SK-N-SH (cell line): ENCODE measurements at regions not wholly inside any gene's neighbourhood (a gene's known extent, or its start where the extent isn't known, plus 50 kb on each side); places are given as distances from the start of the nearest gene placed in this dataset.

Experiments used
- CTCF ChIA-PET: fragments of 300-600, 350-600 bp; formaldehyde crosslinking; extraction: SDS; loops from one replicate; lab custom pipeline; 2021; lab: Yijun Ruan, JAX
- POLR2A ChIA-PET: fragments of 350-600 bp; sonication (Branson Sonifier 250); formaldehyde crosslinking; extraction: SDS; loops from one replicate; lab custom pipeline; 2020; ENCODE audit warnings: antibody characterized with exemption, inconsistent platforms; lab: Yijun Ruan, JAX
- DNase-seq: peaks from one replicate; pipeline ENCODE4 v3.0.0; 2012
- H2AFZ ChIP-seq: fragments of 200-600 bp; sonication (generic); 2 replicates; pipeline ENCODE4 v1.8.1; 2016; ENCODE audit warnings: antibody characterized with exemption, mild to moderate bottlenecking, low read depth
- H3F3A ChIP-seq: fragments of 200-600 bp; sonication (generic); replicated peaks from 2 replicates; pipeline ENCODE3; 2016; ENCODE audit warnings: antibody characterized with exemption, mild to moderate bottlenecking; ENCODE audit not compliant: insufficient read depth
- H3K27ac ChIP-seq, 2 experiments: fragments of 200-500 bp in 1 of 2; fragments of 200-600 bp in 1 of 2; sonication (Bioruptor generic) in 1 of 2; sonication (generic), shearing (Covaris generic) in 1 of 2; 2 replicates each; pipeline versions ENCODE4 v1.5.1 to v1.6.1; 2014 to 2016; ENCODE audit warnings: low read depth in 2 of 2, inconsistent platforms in 1 of 2, low read length in 1 of 2, mild to moderate bottlenecking in 1 of 2, mixed read lengths in 1 of 2
- H3K27me3 ChIP-seq: fragments of 200-600 bp; sonication (generic), shearing (Covaris generic); 2 replicates; pipeline ENCODE4 v1.6.1; 2016; ENCODE audit warnings: mixed run types; ENCODE audit not compliant: insufficient read depth
- H3K36me3 ChIP-seq, 2 experiments: fragments of 200-500 bp in 1 of 2; fragments of 200-600 bp in 1 of 2; sonication (Bioruptor generic) in 1 of 2; sonication (generic) in 1 of 2; replicated peaks in 1 of 2; 2 replicates each; pipeline versions ENCODE3 to v1.5.1; 2014 to 2016; ENCODE audit warnings: low read length in 1 of 2, mild to moderate bottlenecking in 1 of 2; ENCODE audit not compliant: insufficient read depth in 2 of 2, control insufficient read depth in 1 of 2
- H3K4me1 ChIP-seq, 2 experiments: fragments of 200-500 bp in 1 of 2; fragments of 200-600 bp in 1 of 2; sonication (Bioruptor generic) in 1 of 2; sonication (generic), shearing (Covaris generic) in 1 of 2; 2 replicates each; pipeline versions ENCODE4 v1.5.1 to v1.6.1; 2014 to 2016; ENCODE audit warnings: low read depth in 1 of 2, low read length in 1 of 2, mixed run types in 1 of 2; ENCODE audit not compliant: insufficient read depth in 2 of 2, control insufficient read depth in 1 of 2
- H3K4me2 ChIP-seq: fragments of 200-600 bp; sonication (generic), shearing (Covaris generic); 2 replicates; pipeline ENCODE4 v1.6.1; 2017; ENCODE audit warnings: mixed run types
- H3K4me3 ChIP-seq, 2 experiments: fragments of 200-500 bp in 1 of 2; fragments of 200-600 bp in 1 of 2; sonication (Bioruptor generic) in 1 of 2; sonication (generic), shearing (Covaris generic) in 1 of 2; 2 replicates each; pipeline versions ENCODE4 v1.5.1 to v1.8.1; 2014 to 2016; ENCODE audit warnings: low read depth in 2 of 2, inconsistent platforms in 1 of 2, low read length in 1 of 2, mild to moderate bottlenecking in 1 of 2, mixed read lengths in 1 of 2, moderate library complexity in 1 of 2
- H3K79me2 ChIP-seq: fragments of 200-600 bp; sonication (generic); 2 replicates; pipeline ENCODE4 v1.8.1; 2017; ENCODE audit warnings: mild to moderate bottlenecking; ENCODE audit not compliant: insufficient read depth
- H3K9ac ChIP-seq: fragments of 200-600 bp; sonication (generic); 2 replicates; pipeline ENCODE4 v1.6.1; 2017; ENCODE audit warnings: mixed run types
- H3K9me2 ChIP-seq: fragments of 200-600 bp; sonication (generic); 2 replicates; pipeline ENCODE4 v1.6.1; 2017; ENCODE audit warnings: mixed run types
- H3K9me3 ChIP-seq: fragments of 200-600 bp; sonication (generic); 2 replicates; pipeline ENCODE4 v1.6.1; 2017; ENCODE audit warnings: mixed run types, mild to moderate bottlenecking, moderate library complexity
- H4K20me1 ChIP-seq: fragments of 200-600 bp; sonication (generic); 2 replicates; pipeline ENCODE4 v1.6.1; 2017; ENCODE audit warnings: mild to moderate bottlenecking, mixed run types; ENCODE audit not compliant: insufficient read depth
- EP300 ChIP-seq, 2 experiments: IDR thresholded peaks; 2 replicates each; pipeline versions ENCODE4 v1.4.0 to v1.6.1; 2012; ENCODE audit warnings: borderline replicate concordance in 1 of 2, low read depth in 1 of 2, low read length in 1 of 2
- EZH2phosphoT487 ChIP-seq: fragments of 200-600 bp; sonication (generic); IDR thresholded peaks from 2 replicates; pipeline ENCODE4 v1.6.1; 2017; ENCODE audit warnings: low read depth, mixed run types, mild to moderate bottlenecking, antibody characterized with exemption, moderate library complexity, borderline replicate concordance
- FOSL2 ChIP-seq: IDR thresholded peaks from 2 replicates; pipeline ENCODE4 v1.4.0; 2012; ENCODE audit warnings: low read depth, mild to moderate bottlenecking, moderate library complexity, borderline replicate concordance
- GATA2 ChIP-seq: sonication (generic); formaldehyde crosslinking; IDR thresholded peaks from 2 replicates; pipeline ENCODE4 v1.5.0; 2020; ENCODE audit warnings: mild to moderate bottlenecking, missing genetic modification reagents
- JUND ChIP-seq: IDR thresholded peaks from 2 replicates; pipeline ENCODE4 v1.4.0; 2012
- MEF2A ChIP-seq: IDR thresholded peaks from 2 replicates; pipeline ENCODE4 v1.4.0; 2012; ENCODE audit warnings: low read depth, borderline replicate concordance
- MXI1 ChIP-seq: IDR thresholded peaks from 2 replicates; pipeline ENCODE4 v1.6.1; 2012; ENCODE audit warnings: mild to moderate bottlenecking, low read depth, low read length, improper control_type of control experiment
- NFIC ChIP-seq: IDR thresholded peaks from 2 replicates; pipeline ENCODE4 v1.4.0; 2012; ENCODE audit warnings: borderline replicate concordance
- POLR2AphosphoS5 ChIP-seq: IDR thresholded peaks from 2 replicates; pipeline ENCODE4 v1.6.1; 2012; ENCODE audit warnings: low read depth, low read length
- RAD21 ChIP-seq: IDR thresholded peaks from 2 replicates; pipeline ENCODE4 v1.6.1; 2012; ENCODE audit warnings: mild to moderate bottlenecking, low read length
- RCOR1 ChIP-seq: fragments of 150-350 bp; IDR thresholded peaks from 2 replicates; pipeline ENCODE4 v1.6.1; 2017; ENCODE audit warnings: antibody characterized with exemption, low read length
- RFX5 ChIP-seq: IDR thresholded peaks from 2 replicates; pipeline ENCODE4 v1.6.1; 2012; ENCODE audit warnings: mild to moderate bottlenecking, improper control_type of control experiment, low read length
- SIN3A ChIP-seq: IDR thresholded peaks from 2 replicates; pipeline ENCODE4 v1.6.1; 2012; ENCODE audit warnings: low read depth, mild to moderate bottlenecking, low read length, moderate library complexity, borderline replicate concordance
- SMC3 ChIP-seq: IDR thresholded peaks from 2 replicates; pipeline ENCODE4 v1.6.1; 2012; ENCODE audit warnings: low read depth, low read length, improper control_type of control experiment
- TAF1 ChIP-seq: IDR thresholded peaks from 2 replicates; pipeline ENCODE4 v1.6.1; 2012; ENCODE audit warnings: low read depth, mild to moderate bottlenecking, low read length, moderate library complexity, borderline replicate concordance
- TCF12 ChIP-seq: IDR thresholded peaks from 2 replicates; pipeline ENCODE4 v1.4.0; 2012
- YY1 ChIP-seq: IDR thresholded peaks from 2 replicates; pipeline ENCODE4 v1.4.0; 2012; ENCODE audit warnings: low read depth, mild to moderate bottlenecking
- WGBS: methylation state at CpG from one replicate; pipeline ENCODE4 v1.1.6; 2017; ENCODE audit warnings: low lambda C conversion rate; 5-methylcytosine and 5-hydroxymethylcytosine counted together
- TF ChIP-seq, protein P1 (sequence below): fragments of 200-600 bp; sonication (generic); IDR thresholded peaks from 2 replicates; pipeline ENCODE4 v1.6.1; 2017; ENCODE audit warnings: antibody characterized with exemption, mild to moderate bottlenecking, moderate library complexity
- TF ChIP-seq, protein P2 (sequence below): fragments of 150-350 bp; IDR thresholded peaks from 2 replicates; pipeline ENCODE4 v1.6.1; 2017; ENCODE audit warnings: antibody characterized with exemption, low read length, low read depth, borderline replicate concordance
- TF ChIP-seq, protein P3 (sequence below): IDR thresholded peaks from 2 replicates; pipeline ENCODE4 v1.4.0; 2012; ENCODE audit warnings: low read depth, borderline replicate concordance
- TF ChIP-seq, protein P4 (sequence below): IDR thresholded peaks from 2 replicates; pipeline ENCODE4 v1.4.0; 2012; ENCODE audit warnings: low read depth, borderline replicate concordance

DNA sequence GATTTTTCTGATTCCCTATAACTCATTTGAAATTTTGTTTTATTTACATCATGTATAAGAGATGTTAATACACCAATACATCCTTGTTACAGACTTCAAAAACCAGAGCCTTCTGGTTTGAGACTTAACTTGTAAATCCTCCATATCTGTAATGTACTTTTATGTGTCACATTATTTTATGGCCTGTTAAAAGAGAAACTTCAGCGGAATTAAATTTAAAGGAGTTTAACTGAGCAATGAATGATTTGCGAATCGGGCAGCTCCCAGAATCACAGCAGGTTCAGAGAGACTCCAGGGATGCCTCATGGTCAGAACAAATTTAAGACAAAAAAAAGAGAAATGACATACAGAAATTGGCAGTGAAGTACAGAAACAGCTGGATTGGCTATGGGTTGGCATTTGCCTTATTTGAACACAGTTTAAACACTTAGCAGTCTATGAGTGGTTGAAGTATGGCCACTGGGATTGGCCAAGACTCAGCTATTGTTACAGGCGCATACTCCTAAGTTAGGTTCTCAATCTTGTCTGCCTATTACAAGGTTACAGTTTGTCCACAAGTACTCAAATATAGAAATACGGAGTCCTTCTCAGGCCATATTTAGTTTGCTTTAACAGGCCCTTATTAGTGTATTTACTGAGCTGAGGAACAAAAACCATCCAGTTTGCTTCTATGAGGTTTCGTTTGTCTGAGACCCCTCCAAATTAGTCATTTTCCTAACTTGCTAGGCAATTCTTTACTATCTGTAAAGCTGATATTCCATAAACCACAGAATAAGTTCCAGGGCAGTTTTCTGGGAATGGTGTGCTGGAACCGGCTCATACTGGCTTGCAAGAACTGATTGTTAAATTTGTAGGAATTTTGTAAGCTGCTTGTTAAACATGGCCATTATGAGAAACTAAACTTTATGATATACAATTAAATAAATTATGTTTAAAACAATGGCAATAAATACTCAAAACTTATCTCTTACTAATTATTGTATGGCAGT, 56.2 kb upstream of the WDR26 start (continued):
- TF ChIP-seq, protein P1, sequence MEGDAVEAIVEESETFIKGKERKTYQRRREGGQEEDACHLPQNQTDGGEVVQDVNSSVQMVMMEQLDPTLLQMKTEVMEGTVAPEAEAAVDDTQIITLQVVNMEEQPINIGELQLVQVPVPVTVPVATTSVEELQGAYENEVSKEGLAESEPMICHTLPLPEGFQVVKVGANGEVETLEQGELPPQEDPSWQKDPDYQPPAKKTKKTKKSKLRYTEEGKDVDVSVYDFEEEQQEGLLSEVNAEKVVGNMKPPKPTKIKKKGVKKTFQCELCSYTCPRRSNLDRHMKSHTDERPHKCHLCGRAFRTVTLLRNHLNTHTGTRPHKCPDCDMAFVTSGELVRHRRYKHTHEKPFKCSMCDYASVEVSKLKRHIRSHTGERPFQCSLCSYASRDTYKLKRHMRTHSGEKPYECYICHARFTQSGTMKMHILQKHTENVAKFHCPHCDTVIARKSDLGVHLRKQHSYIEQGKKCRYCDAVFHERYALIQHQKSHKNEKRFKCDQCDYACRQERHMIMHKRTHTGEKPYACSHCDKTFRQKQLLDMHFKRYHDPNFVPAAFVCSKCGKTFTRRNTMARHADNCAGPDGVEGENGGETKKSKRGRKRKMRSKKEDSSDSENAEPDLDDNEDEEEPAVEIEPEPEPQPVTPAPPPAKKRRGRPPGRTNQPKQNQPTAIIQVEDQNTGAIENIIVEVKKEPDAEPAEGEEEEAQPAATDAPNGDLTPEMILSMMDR, result no peak
- TF ChIP-seq RAD21, result no peak
- TF ChIP-seq RFX5, result no peak
- TF ChIP-seq FOSL2, result no peak
- TF ChIP-seq RCOR1, result no peak
- TF ChIP-seq TCF12, result no peak
- TF ChIP-seq, protein P2, sequence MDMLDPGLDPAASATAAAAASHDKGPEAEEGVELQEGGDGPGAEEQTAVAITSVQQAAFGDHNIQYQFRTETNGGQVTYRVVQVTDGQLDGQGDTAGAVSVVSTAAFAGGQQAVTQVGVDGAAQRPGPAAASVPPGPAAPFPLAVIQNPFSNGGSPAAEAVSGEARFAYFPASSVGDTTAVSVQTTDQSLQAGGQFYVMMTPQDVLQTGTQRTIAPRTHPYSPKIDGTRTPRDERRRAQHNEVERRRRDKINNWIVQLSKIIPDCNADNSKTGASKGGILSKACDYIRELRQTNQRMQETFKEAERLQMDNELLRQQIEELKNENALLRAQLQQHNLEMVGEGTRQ, result no peak
- TF ChIP-seq MXI1, result no peak
- TF ChIP-seq EP300 (IDR thresholded peaks at IDR 0.05; ENCODE audit: borderline replicate concordance in 1 of 2, low read depth in 1 of 2, low read length in 1 of 2), result no peak

DNA sequence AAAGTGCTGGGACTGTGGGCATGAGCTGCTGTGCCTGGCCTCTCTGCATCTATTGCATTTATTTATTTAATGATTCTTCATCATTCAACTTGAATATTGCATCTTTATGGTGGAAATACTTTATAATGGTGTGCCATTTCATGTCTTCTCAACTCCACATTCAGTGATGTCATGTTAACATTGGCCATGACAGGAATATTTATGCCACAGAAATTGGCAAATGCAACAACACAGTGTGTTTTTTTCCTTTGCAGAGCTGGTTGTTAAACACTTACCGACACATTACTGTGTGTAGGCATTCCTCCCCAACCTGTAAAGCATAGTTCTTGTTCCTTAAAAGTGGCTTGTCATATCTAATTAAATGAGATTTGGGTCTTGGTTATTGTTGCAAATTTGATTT, 57.4 kb upstream of the WDR26 start:
- no peak overlapping the region for H3K4me3 ChIP-seq
- H3K27ac ChIP-seq, result no peak overlapping the region
- no peaks in the 10 kb centered on the region for H3K36me3 ChIP-seq
- H3K4me1 ChIP-seq, result peaks cover 0 to 13% of the 10 kb centered on the region in 2 experiments; a peak in 3 of 4 replicates
- H3K9ac ChIP-seq, result no peak overlapping the region
- H3K79me2 ChIP-seq, result no peaks in the 10 kb centered on the region
- H3F3A ChIP-seq, result peaks cover 3% of the 10 kb centered on the region
- TF ChIP-seq SMC3, result no peak
- TF ChIP-seq GATA2, result no peak
- no peak for TF ChIP-seq JUND
- no peak for TF ChIP-seq POLR2AphosphoS5
- no peak for TF ChIP-seq YY1
- TF ChIP-seq NFIC, result no peak
- TF ChIP-seq, protein P3, sequence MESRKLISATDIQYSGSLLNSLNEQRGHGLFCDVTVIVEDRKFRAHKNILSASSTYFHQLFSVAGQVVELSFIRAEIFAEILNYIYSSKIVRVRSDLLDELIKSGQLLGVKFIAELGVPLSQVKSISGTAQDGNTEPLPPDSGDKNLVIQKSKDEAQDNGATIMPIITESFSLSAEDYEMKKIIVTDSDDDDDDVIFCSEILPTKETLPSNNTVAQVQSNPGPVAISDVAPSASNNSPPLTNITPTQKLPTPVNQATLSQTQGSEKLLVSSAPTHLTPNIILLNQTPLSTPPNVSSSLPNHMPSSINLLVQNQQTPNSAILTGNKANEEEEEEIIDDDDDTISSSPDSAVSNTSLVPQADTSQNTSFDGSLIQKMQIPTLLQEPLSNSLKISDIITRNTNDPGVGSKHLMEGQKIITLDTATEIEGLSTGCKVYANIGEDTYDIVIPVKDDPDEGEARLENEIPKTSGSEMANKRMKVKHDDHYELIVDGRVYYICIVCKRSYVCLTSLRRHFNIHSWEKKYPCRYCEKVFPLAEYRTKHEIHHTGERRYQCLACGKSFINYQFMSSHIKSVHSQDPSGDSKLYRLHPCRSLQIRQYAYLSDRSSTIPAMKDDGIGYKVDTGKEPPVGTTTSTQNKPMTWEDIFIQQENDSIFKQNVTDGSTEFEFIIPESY, result no peak
- no peak for TF ChIP-seq RAD21
- TF ChIP-seq, protein P4, sequence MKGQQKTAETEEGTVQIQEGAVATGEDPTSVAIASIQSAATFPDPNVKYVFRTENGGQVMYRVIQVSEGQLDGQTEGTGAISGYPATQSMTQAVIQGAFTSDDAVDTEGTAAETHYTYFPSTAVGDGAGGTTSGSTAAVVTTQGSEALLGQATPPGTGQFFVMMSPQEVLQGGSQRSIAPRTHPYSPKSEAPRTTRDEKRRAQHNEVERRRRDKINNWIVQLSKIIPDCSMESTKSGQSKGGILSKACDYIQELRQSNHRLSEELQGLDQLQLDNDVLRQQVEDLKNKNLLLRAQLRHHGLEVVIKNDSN, result no peak
- TF ChIP-seq EZH2phosphoT487, result no peak
- no peak for TF ChIP-seq MEF2A
- TF ChIP-seq RFX5, result no peak
- TF ChIP-seq TAF1, result no peak
- no peak for TF ChIP-seq SIN3A
- TF ChIP-seq, protein P2, result no peak
- TF ChIP-seq, all 33 proteins: peak for 0
- WGBS, result 78% methylated on average over 1 of the region's 1 CpG
- POLR2A ChIA-PET, result no interaction called here
- no peak for DNase-seq
- no peaks in the 10 kb centered on the region for H3K9me2 ChIP-seq
- CTCF ChIA-PET, result interaction anchor here (1.0 to 2.5 kb wide), 3 partner anchors 20 to 352 kb away, joined by 3 to 8 read pairs (median 3); no protein-coding TSS in a partner anchor
- no peaks in the 10 kb centered on the region for H4K20me1 ChIP-seq
- H2AFZ ChIP-seq, result no peak overlapping the region
- no peak overlapping the region for H3K4me2 ChIP-seq
- no peaks in the 10 kb centered on the region for H3K9me3 ChIP-seq
- no peaks in the 10 kb centered on the region for H3K27me3 ChIP-seq
